H1 (cell line): ENCODE measurements at regions not wholly inside any gene's neighbourhood (a gene's known extent, or its start where the extent isn't known, plus 50 kb on each side); places are given as distances from the start of the nearest gene placed in this dataset.
A peak's percentile ranks its signal among the peaks of the same experiment; 100 is the strongest.

Experiments used
- CTCF ChIA-PET: fragments of 300-600 bp; sonication (Branson Sonifier 250); formaldehyde crosslinking; loops from one replicate; lab custom pipeline; 2021; ENCODE audit not compliant: partially characterized antibody; lab: Charles Lee
- POLR2A ChIA-PET: fragments of 300-600 bp; sonication (Branson Sonifier 250); formaldehyde crosslinking; loops from one replicate; lab custom pipeline; 2021; ENCODE audit warnings: inconsistent platforms; ENCODE audit not compliant: partially characterized antibody; lab: Charles Lee
- DNase-seq, 2 experiments: peaks; one replicate each; pipeline versions ENCODE4 v3.0.0 to v3.0.0-alpha.2; 2010 to 2022; ENCODE audit warnings: low spot score in 2 of 2, low read depth in 1 of 2, mixed read lengths in 1 of 2
- FAIRE-seq: peaks from 2 replicates; lab custom pipeline; 2011; peaks lifted over from hg19 to GRCh38; lab: Jason Lieb, UNC
- H2AFZ ChIP-seq: 2 replicates; pipeline ENCODE4 v1.8.1; 2012; ENCODE audit warnings: low read length, inconsistent platforms
- H2AK5ac ChIP-seq: 2 replicates; pipeline ENCODE4 v1.6.1; 2013; ENCODE audit warnings: low read depth, low read length
- H2BK120ac ChIP-seq: replicated peaks from 2 replicates; pipeline ENCODE3; 2013; ENCODE audit warnings: low read depth, low read length, inconsistent platforms
- H2BK12ac ChIP-seq: 2 replicates; pipeline ENCODE4 v1.6.1; 2013; ENCODE audit warnings: low read depth, low read length
- H2BK15ac ChIP-seq: 2 replicates; pipeline ENCODE4 v1.6.1; 2013; ENCODE audit warnings: low read length
- H2BK20ac ChIP-seq: 2 replicates; pipeline ENCODE4 v1.6.1; 2013; ENCODE audit warnings: low read length
- H2BK5ac ChIP-seq: 2 replicates; pipeline ENCODE4 v1.6.1; 2013; ENCODE audit warnings: low read depth, low read length
- H3K14ac ChIP-seq: 2 replicates; pipeline ENCODE4 v1.6.1; 2013; ENCODE audit warnings: inconsistent platforms; ENCODE audit not compliant: insufficient read length
- H3K18ac ChIP-seq: 2 replicates; pipeline ENCODE4 v1.6.1; 2013; ENCODE audit warnings: low read length; ENCODE audit errors: extremely low read depth
- H3K23ac ChIP-seq: 2 replicates; pipeline ENCODE4 v1.6.1; 2013; ENCODE audit warnings: inconsistent platforms; ENCODE audit not compliant: insufficient read length
- H3K23me2 ChIP-seq: 2 replicates; pipeline ENCODE4 v1.6.1; 2013; ENCODE audit warnings: low read depth, low read length
- H3K27ac ChIP-seq: 2 replicates; pipeline ENCODE4 v1.6.1; 2011; ENCODE audit warnings: low read depth, low read length, inconsistent platforms
- H3K27me3 ChIP-seq, 4 experiments: replicated peaks in 1 of 4; 1 replicate in 1 of 4; 2 replicates in 3 of 4; pipeline versions ENCODE4 v1.6.1 to v1.8.1; 2011 to 2013; ENCODE audit warnings: low read length in 3 of 4, mild to moderate bottlenecking in 3 of 4, inconsistent platforms in 2 of 4, mixed read lengths in 2 of 4, moderate library complexity in 1 of 4; ENCODE audit not compliant: control insufficient read depth in 3 of 4, insufficient read depth in 3 of 4; ENCODE audit errors: extremely low read depth in 1 of 4
- H3K36me3 ChIP-seq, 4 experiments: 2 replicates each; pipeline versions ENCODE4 v1.6.1 to v1.8.1; 2011 to 2013; ENCODE audit warnings: mild to moderate bottlenecking in 4 of 4, low read length in 3 of 4, moderate library complexity in 2 of 4, control low read depth in 1 of 4, inconsistent platforms in 1 of 4; ENCODE audit not compliant: insufficient read depth in 4 of 4, control insufficient read depth in 2 of 4
- H3K4ac ChIP-seq: replicated peaks from 2 replicates; pipeline ENCODE3; 2013; ENCODE audit warnings: low read length, low read depth, mixed read lengths, inconsistent platforms; ENCODE audit not compliant: insufficient read length
- H3K4me1 ChIP-seq, 4 experiments: replicated peaks in 1 of 4; 1 replicate in 1 of 4; 2 replicates in 3 of 4; pipeline versions ENCODE4 v1.6.1 to v1.8.1; 2011 to 2013; ENCODE audit warnings: low read length in 3 of 4, inconsistent platforms in 2 of 4, mixed read lengths in 1 of 4; ENCODE audit not compliant: insufficient read depth in 4 of 4, control insufficient read depth in 3 of 4
- H3K4me2 ChIP-seq, 2 experiments: 2 replicates each; pipeline versions ENCODE4 v1.6.1 to v1.8.1; 2011 to 2013; ENCODE audit warnings: low read depth in 2 of 2, low read length in 2 of 2, control low read depth in 1 of 2, inconsistent platforms in 1 of 2, mild to moderate bottlenecking in 1 of 2; ENCODE audit not compliant: insufficient read depth in 1 of 2
- H3K4me3 ChIP-seq, 4 experiments: fragments of 200-600, 300-600 bp in 1 of 4; sonication (generic), shearing (Covaris generic), sonication (Bioruptor Twin) in 1 of 4; 2 replicates each; pipeline versions ENCODE4 v1.5.1 to v1.8.1; 2011 to 2016; ENCODE audit warnings: low read length in 4 of 4, low read depth in 3 of 4, control low read depth in 2 of 4, inconsistent platforms in 2 of 4, mild to moderate bottlenecking in 2 of 4, mixed read lengths in 1 of 4, moderate library complexity in 1 of 4; ENCODE audit not compliant: insufficient read depth in 2 of 4; ENCODE audit errors: extremely low read depth in 1 of 4
- H3K56ac ChIP-seq: replicated peaks from 2 replicates; pipeline ENCODE3; 2013; ENCODE audit warnings: low read depth, mild to moderate bottlenecking, mixed read lengths, low read length, inconsistent platforms; ENCODE audit not compliant: insufficient read length
- H3K79me1 ChIP-seq: 2 replicates; pipeline ENCODE4 v1.6.1; 2013; ENCODE audit warnings: low read depth, low read length, control low read depth
- H3K79me2 ChIP-seq, 2 experiments: 2 replicates each; pipeline versions ENCODE4 v1.6.1 to v1.8.1; 2012 to 2013; ENCODE audit warnings: low read length in 2 of 2, mild to moderate bottlenecking in 2 of 2, inconsistent platforms in 1 of 2; ENCODE audit not compliant: insufficient read depth in 2 of 2, control insufficient read depth in 1 of 2
- H3K9ac ChIP-seq, 4 experiments: replicated peaks in 1 of 4; 1 replicate in 1 of 4; 2 replicates in 3 of 4; pipeline versions ENCODE4 v1.6.1 to v1.8.1; 2011 to 2013; ENCODE audit warnings: low read depth in 3 of 4, low read length in 3 of 4, control low read depth in 2 of 4, mild to moderate bottlenecking in 2 of 4, moderate library complexity in 2 of 4, inconsistent platforms in 1 of 4; ENCODE audit errors: extremely low read depth in 1 of 4
- H3K9me3 ChIP-seq, 2 experiments: 2 replicates each; pipeline versions ENCODE4 v1.6.1 to v1.8.1; 2012 to 2013; ENCODE audit warnings: mild to moderate bottlenecking in 2 of 2, moderate library complexity in 2 of 2, control low read depth in 1 of 2, inconsistent platforms in 1 of 2, low read depth in 1 of 2, low read length in 1 of 2, mixed read lengths in 1 of 2; ENCODE audit not compliant: insufficient read depth in 2 of 2
- H4K20me1 ChIP-seq, 2 experiments: replicated peaks in 1 of 2; 2 replicates each; pipeline versions ENCODE3 to v1.8.1; 2011 to 2013; ENCODE audit warnings: inconsistent platforms in 2 of 2, low read length in 2 of 2, mild to moderate bottlenecking in 1 of 2; ENCODE audit not compliant: insufficient read depth in 2 of 2, control insufficient read depth in 1 of 2
- H4K5ac ChIP-seq: 2 replicates; pipeline ENCODE4 v1.6.1; 2013; ENCODE audit warnings: low read length, low read depth, mixed read lengths, inconsistent platforms; ENCODE audit not compliant: insufficient read length
- H4K8ac ChIP-seq: 2 replicates; pipeline ENCODE4 v1.8.0; 2013; ENCODE audit warnings: mild to moderate bottlenecking, moderate library complexity, low read length, inconsistent platforms; ENCODE audit not compliant: insufficient read depth; ENCODE audit errors: extremely low read depth
- H4K91ac ChIP-seq: replicated peaks from 2 replicates; pipeline ENCODE3; 2013; ENCODE audit warnings: low read length, mixed read lengths, inconsistent platforms; ENCODE audit not compliant: insufficient read length
- BRCA1 ChIP-seq: IDR thresholded peaks from 2 replicates; pipeline ENCODE4 v1.6.1; 2012; ENCODE audit warnings: low read depth, low read length, improper control_type of control experiment
- CBX8 ChIP-seq: fragments of 300-800, 300-1000 bp; sonication (generic); IDR thresholded peaks from 2 replicates; pipeline ENCODE4 v1.7.1; 2016; ENCODE audit warnings: low read depth, low read length, borderline replicate concordance
- CHD2 ChIP-seq: IDR thresholded peaks from 2 replicates; pipeline ENCODE4 v1.6.1; 2012; ENCODE audit warnings: low read length, improper control_type of control experiment
- EGR1 ChIP-seq: IDR thresholded peaks from 2 replicates; pipeline ENCODE4 v1.6.1; 2011; ENCODE audit warnings: low read depth, low read length, borderline replicate concordance
- FOSL1 ChIP-seq: IDR thresholded peaks from 2 replicates; pipeline ENCODE4 v1.6.1; 2011; ENCODE audit warnings: mild to moderate bottlenecking, low read depth, low read length, moderate library complexity; ENCODE audit not compliant: insufficient read depth
- KDM1A ChIP-seq: fragments of 200-600, 300-600 bp; sonication (generic); IDR thresholded peaks from 2 replicates; pipeline ENCODE4 v1.7.1; 2016; ENCODE audit warnings: mild to moderate bottlenecking, low read length, borderline replicate concordance
- MAFK ChIP-seq: IDR thresholded peaks from 2 replicates; pipeline ENCODE4 v1.6.1; 2012; ENCODE audit warnings: low read depth, mild to moderate bottlenecking, improper control_type of control experiment, low read length
- RNF2 ChIP-seq: fragments of 200-900, 300-1000 bp; sonication (generic); IDR thresholded peaks from 2 replicates; pipeline ENCODE4 v1.7.1; 2016; ENCODE audit warnings: borderline replicate concordance, low read depth, mild to moderate bottlenecking, antibody characterized with exemption, low read length; ENCODE audit not compliant: poor library complexity, severe bottlenecking; ENCODE audit errors: missing control alignments
- SIX5 ChIP-seq: IDR thresholded peaks from 2 replicates; pipeline ENCODE4 v1.6.1; 2011; ENCODE audit warnings: mild to moderate bottlenecking, low read depth, low read length
- USF2 ChIP-seq: IDR thresholded peaks from 2 replicates; pipeline ENCODE4 v1.6.1; 2011; ENCODE audit warnings: low read length, improper control_type of control experiment
- YY1 ChIP-seq: IDR thresholded peaks from 2 replicates; pipeline ENCODE4 v1.6.1; 2011; ENCODE audit warnings: low read depth, mild to moderate bottlenecking, low read length
- ZNF274 ChIP-seq: IDR thresholded peaks from 2 replicates; pipeline ENCODE4 v1.7.0; 2012; ENCODE audit warnings: low read length, borderline replicate concordance; ENCODE audit errors: extremely low read depth
- WGBS, 2 experiments: shearing (Covaris generic) in 1 of 2; methylation state at CpG; one replicate each; pipeline versions ENCODE4 v1.1.6 to v1.1.7; 2013 to 2015; ENCODE audit warnings: low lambda C conversion rate in 2 of 2, mixed read lengths in 2 of 2, inconsistent platforms in 1 of 2, low coverage in 1 of 2, missing lambda C conversion rate in 1 of 2; ENCODE audit not compliant: insufficient replicate concordance in 2 of 2, insufficient coverage in 1 of 2, insufficient read length in 1 of 2; ENCODE audit errors: extremely low coverage in 1 of 2, missing lambda C conversion rate in 1 of 2; 5-methylcytosine and 5-hydroxymethylcytosine counted together

DNA sequence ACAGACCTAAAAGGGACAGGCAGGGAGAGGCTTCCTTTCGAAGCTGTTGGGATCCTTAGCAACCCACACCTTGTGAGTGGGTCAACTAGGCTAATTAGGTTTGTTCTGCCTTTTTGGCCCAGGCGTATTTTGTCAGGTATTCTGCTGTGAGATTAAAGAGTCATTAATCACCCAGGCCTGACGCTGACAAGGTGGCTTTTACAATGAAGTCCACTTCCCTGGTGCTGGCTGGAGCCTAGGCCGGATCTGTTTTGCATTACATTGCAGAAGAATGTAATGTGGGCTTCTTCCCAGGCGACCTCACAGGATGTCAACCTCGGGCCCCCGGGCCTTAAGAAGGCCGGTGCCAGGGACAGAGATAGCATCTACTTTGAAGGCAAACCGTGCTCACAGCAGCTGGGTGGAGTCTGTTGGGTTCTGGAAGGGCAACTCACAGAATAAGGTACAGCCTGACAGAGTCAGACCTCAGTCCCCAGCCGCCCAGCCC, 76.9 kb downstream of the HES1 start:
- Histone ChIP-seq H2BK20ac (peak overlapping the region; percentile 92), H2BK5ac (peak overlapping the region; percentile 99; the same call in 1 of the 2 replicates), H3K4me2 (peak overlapping the region; percentile 48 to 51), H3K23ac (no peak overlapping the region), H2BK12ac (peak overlapping the region; percentile 90), H4K8ac (no peak overlapping the region), H4K91ac (peak overlapping the region; percentile 77), H3K56ac (peak overlapping the region; percentile 10), H3K4me3 (peak overlapping the region in 3 of 4 experiments; percentile 14 to 40 (median 23); a peak in 5 of 8 replicates), H3K79me2 (no peaks in the 10 kb centered on the region), H4K5ac (peak overlapping the region; percentile 64), H2BK15ac (no peak overlapping the region), H2AK5ac (peak overlapping the region; percentile 96; the same call in 1 of the 2 replicates), H2BK120ac (peak overlapping the region; percentile 57), H3K18ac (peak overlapping the region; percentile 94), H2AFZ (no peak overlapping the region), H4K20me1 (no peaks in the 10 kb centered on the region), H3K4ac (no peak overlapping the region), H3K9ac (peak overlapping the region in 3 of 4 experiments; percentile 15 to 45 (median 15); a peak in 2 of 7 replicates), H3K79me1 (no peaks in the 10 kb centered on the region), H3K27me3 (no peaks in the 10 kb centered on the region), H3K27ac (peak overlapping the region; percentile 68), H3K4me1 (peaks cover 9 to 26% (median 20%) of the 10 kb centered on the region in 4 experiments), H3K23me2 (peaks cover 6% of the 10 kb centered on the region; the same call in 1 of the 2 replicates), H3K36me3 (no peaks in the 10 kb centered on the region), H3K9me3 (no peaks in the 10 kb centered on the region), H3K14ac (no peak overlapping the region)
- 9% methylated on average over 10 of the region's 10 CpGs; no CpG with 5 or more reads in 1 of the 2 experiments for WGBS, 2 experiments
- FAIRE-seq: peak; percentile 66
- POLR2A ChIA-PET: interaction anchor here (1.2 to 1.8 kb wide), 3 partner anchors 72 to 85 kb away, joined by 3 to 5 read pairs (median 3); no protein-coding TSS in a partner anchor
- DNase-seq: peak; percentile 70 to 73
- CTCF ChIA-PET: interaction anchor here (1.0 to 1.9 kb wide), 3 partner anchors 8 to 36 kb away, joined by 4 to 5 read pairs (median 4); no protein-coding TSS in a partner anchor
- TF ChIP-seq CBX8: no peak
- no peak for TF ChIP-seq USF2
- TF ChIP-seq BRCA1: no peak
- no peak for TF ChIP-seq RNF2
- no peak for TF ChIP-seq ZNF274
- peak; percentile 42 for TF ChIP-seq YY1
- no peak for TF ChIP-seq CHD2
- TF ChIP-seq SIX5: no peak
- no peak for TF ChIP-seq KDM1A
- peak; percentile 22; the same call in 1 of the 2 replicates for TF ChIP-seq MAFK
- no peak for TF ChIP-seq EGR1
- TF ChIP-seq FOSL1: no peak
